Motor neuron (in vitro differentiated cells): ENCODE measurements at regions not wholly inside any gene's neighbourhood (a gene's known extent, or its start where the extent isn't known, plus 50 kb on each side); places are given as distances from the start of the nearest gene placed in this dataset.
A peak's percentile ranks its signal among the peaks of the same experiment; 100 is the strongest.
"Not testable (repeated sequence)": the region's sequence is repeated elsewhere in the genome, so short reads cannot be mapped to it uniquely, and the experiment has no call there.

Experiments
- ATAC-seq, 8 experiments: fragments of 200-7000 bp; cut with Tn5 transposase; replicated peaks in 6 of 8; 2 replicates each; pipeline ENCODE4 v1.8.0; 2021; ENCODE audit warnings: mild to moderate bottlenecking in 8 of 8, moderate library complexity in 8 of 8
- H3K27ac ChIP-seq, 2 donors: fragments of 250-450 bp; sonication (Bioruptor Pico); 2 replicates each; pipeline ENCODE4 v1.9.0; 2021; ENCODE audit warnings: antibody characterized with exemption in 2 of 2, mild to moderate bottlenecking in 2 of 2, moderate library complexity in 1 of 2
- H3K4me1 ChIP-seq, 2 donors: fragments of 250-450 bp; sonication (Bioruptor Pico); replicated peaks in 1 of 2; 2 replicates each; pipeline ENCODE4 v1.6.1; 2021; ENCODE audit warnings: antibody characterized with exemption in 2 of 2, mild to moderate bottlenecking in 2 of 2, moderate library complexity in 1 of 2
- H3K4me3 ChIP-seq, 5 donors: fragments of 250-450 bp; sonication (Bioruptor Pico); 2 replicates each; pipeline ENCODE4 v1.9.0; 2021; ENCODE audit warnings: antibody characterized with exemption in 5 of 5, mild to moderate bottlenecking in 5 of 5, moderate library complexity in 4 of 5
- WGBS, 10 experiments: fragments of 450-650 bp; shearing (Covaris generic); methylation state at CpG; one replicate each; pipeline ENCODE4 v1.0.0; 2022; 5-methylcytosine and 5-hydroxymethylcytosine counted together
- in situ Hi-C, 9 experiments: fragments of 400-800 bp; cut with MboI; loops; one replicate each; pipeline ENCODE4 v1.15.0; 2021; ENCODE audit warnings: low sequenced_read_pairs in 9 of 9, low pct_unique_long_range_greater_than_20kb in 2 of 9; ENCODE audit not compliant: unreplicated experiment in 9 of 9

GRCh38 chr12:67047634-67048033, 221.5 kb upstream of the CAND1 start:
- 25 to 100% (median 88%) methylated on average over 1 to 2 of the region's 2 CpGs for WGBS, 10 experiments
- Histone ChIP-seq H3K4me3 (no peak overlapping the region), H3K27ac (no peak overlapping the region), H3K4me1 (peaks cover 4 to 10% of the 10 kb centered on the region in 2 donors)
- in situ Hi-C loops: no loop called here
- no peak for ATAC-seq

- no peak for ATAC-seq
- H3K27ac ChIP-seq: no peak overlapping the region
- WGBS, 10 experiments: 10 to 100% (median 92%) methylated on average over 1 to 5 of the region's 5 CpGs
- H3K4me1 ChIP-seq: peaks cover 0 to 6% of the 10 kb centered on the region in 2 donors
- in situ Hi-C loops: no loop called here
- no peak overlapping the region for H3K4me3 ChIP-seq
These were observed 220.8 kb upstream of the CAND1 start for GRCh38 chr12:67048371-67048770.

DNA sequence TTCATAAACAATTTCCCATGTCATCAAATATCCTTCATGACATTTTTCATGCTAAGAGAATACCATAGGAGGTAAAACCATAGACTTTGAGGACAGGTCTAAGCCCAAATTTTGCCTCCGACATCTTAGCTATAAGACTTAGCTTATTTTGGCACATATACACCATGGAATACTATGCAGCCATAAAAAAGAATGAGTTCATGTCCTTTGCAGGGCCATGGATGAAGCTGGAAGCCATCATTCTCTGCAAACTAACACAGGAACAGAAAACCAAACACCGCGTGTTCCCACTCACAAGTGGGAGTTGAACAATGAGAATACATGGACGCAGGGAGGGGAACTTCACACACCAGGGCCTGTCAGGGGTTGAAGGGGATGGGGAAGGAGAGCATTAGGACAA, 220.0 kb upstream of the CAND1 start:
- ATAC-seq, H3K4me1 ChIP-seq, in situ Hi-C loops, H3K27ac ChIP-seq, H3K4me3 ChIP-seq: not testable (repeated sequence)
- WGBS, 10 experiments: 0 to 100% (median 53%) methylated on average over 1 to 3 of the region's 4 CpGs; no CpG with 5 or more reads in 4 of the 10 experiments

DNA sequence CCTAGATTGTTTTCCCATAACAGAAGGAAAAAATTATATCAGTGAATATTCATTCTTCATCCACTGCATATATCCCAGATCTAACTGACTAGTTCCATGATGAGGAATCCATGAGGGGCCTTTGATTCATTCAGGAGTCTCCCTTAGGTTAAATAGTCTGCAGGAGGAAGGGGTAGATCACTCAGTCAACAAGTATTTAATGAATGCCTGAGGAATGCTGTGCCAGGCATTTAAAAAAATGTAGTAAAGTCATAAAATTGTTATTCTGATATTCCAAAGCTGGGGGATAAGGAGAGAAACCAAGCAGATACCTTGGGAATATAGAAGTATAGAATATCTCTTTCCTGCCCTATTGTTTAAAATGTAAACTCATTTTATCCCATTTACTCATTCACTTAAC, 216.2 kb upstream of the CAND1 start:
- no peaks in the 10 kb centered on the region for H3K4me1 ChIP-seq
- no peak overlapping the region for H3K4me3 ChIP-seq
- ATAC-seq: no peak
- no peak overlapping the region for H3K27ac ChIP-seq
- in situ Hi-C loops: no loop called here

GRCh38 chr12:67056329-67056728, 212.8 kb upstream of the CAND1 start:
- no peak for ATAC-seq
- in situ Hi-C loops: no loop called here
- Histone ChIP-seq H3K4me3 (no peak overlapping the region), H3K27ac (no peak overlapping the region), H3K4me1 (no peaks in the 10 kb centered on the region)

GRCh38 chr12:67057072-67057471, 212.1 kb upstream of the CAND1 start:
- Histone ChIP-seq H3K4me1 (no peaks in the 10 kb centered on the region), H3K27ac (no peak overlapping the region), H3K4me3 (no peak overlapping the region)
- ATAC-seq: no peak
- in situ Hi-C loops: no loop called here
- WGBS, 10 experiments: 0 to 100% (median 88%) methylated on average over 1 to 4 of the region's 5 CpGs; no CpG with 5 or more reads in 4 of the 10 experiments

GRCh38 chr12:67062193-67062592, 207.0 kb upstream of the CAND1 start:
- 13 to 100% (median 83%) methylated on average over 1 to 2 of the region's 2 CpGs; no CpG with 5 or more reads in 3 of the 10 experiments for WGBS, 10 experiments
- no peak for ATAC-seq
- H3K27ac ChIP-seq: no peak overlapping the region
- H3K4me1 ChIP-seq: peaks cover 2 to 12% of the 10 kb centered on the region in 2 donors
- H3K4me3 ChIP-seq: no peak overlapping the region
- in situ Hi-C loops: no loop called here

GRCh38 chr12:67067453-67068203, 201.5 kb upstream of the CAND1 start:
- Histone ChIP-seq H3K27ac (no peak overlapping the region), H3K4me3 (peak overlapping the region; percentile 71 to 97 (median 84)), H3K4me1 (peaks cover 6 to 25% of the 10 kb centered on the region in 2 donors)
- peak in 2 of 8 experiments; percentile 3 to 11 for ATAC-seq
- in situ Hi-C loops: no loop called here
- 17 to 100% (median 57%) methylated on average over 1 to 9 of the region's 12 CpGs; no CpG with 5 or more reads in 3 of the 10 experiments for WGBS, 10 experiments

DNA sequence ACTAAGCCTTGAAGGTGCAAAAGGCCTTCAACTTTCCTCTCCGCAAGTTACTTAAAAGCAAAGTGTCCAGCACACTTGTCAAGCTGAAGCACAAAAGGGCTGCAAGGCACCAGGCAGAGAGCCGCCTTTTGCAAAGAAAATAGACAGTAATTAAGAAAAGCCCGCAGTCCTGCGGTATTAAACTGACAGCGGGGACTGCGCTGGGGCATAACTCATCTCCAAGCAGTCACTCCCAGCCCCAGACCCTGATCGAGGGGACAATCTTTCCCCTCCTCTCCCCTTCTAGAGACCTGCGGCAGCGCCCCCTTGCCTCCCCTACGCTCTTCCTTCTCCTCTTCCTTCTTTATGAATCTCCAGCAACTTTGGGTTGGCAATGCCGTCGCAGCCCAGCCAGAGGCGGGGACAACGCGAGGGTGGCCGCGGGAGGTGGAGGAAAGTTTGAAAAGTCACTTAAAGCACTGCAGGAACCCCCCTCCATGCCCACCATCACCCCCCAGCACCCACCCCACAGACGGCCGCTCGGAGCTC, 200.9 kb upstream of the CAND1 start:
- in situ Hi-C loops: no loop called here
- WGBS, 10 experiments: 0 to 20% (median 7%) methylated on average over 1 to 3 of the region's 20 CpGs; no CpG with 5 or more reads in 3 of the 10 experiments
- ATAC-seq: peak in 6 of 8 experiments; percentile 4 to 46 (median 36)
- Histone ChIP-seq H3K4me1 (peaks cover 6 to 25% of the 10 kb centered on the region in 2 donors), H3K27ac (no peak overlapping the region), H3K4me3 (peak overlapping the region; percentile 71 to 97 (median 84))

DNA sequence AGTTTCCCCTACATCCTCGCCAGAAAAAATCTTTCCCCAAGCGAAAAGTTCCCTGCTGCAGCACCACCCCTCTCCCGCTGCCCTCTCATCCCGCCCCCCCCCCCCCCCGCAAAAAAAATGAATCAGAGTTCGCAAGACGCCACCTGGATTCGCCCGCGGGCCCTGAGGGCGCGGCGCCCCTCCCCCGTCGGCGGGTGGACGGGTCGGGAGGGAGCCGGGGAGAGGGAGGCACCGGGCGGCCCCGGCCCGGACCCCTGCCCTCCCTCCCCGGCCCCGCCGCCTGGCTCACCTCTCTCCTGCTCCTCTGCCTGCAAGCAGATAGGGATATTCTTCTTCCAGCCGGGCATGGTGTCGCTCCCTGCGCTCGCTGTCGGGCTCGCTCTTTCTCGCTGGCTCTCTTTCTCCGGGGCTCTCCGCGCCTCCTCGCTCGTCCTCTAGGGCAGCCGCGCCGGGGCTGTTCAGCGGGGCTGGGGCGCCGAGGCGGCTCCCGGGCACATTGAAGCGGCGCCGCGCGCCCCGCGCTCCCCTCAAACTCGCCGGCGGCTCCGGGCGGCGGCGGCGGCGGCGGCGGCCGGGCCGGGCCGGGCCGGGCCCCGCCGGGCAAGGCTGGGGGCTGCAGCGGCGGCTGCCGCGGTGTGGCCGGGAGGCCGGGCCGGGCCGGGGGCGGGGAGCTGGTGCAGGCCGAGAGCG, 200.3 kb upstream of the CAND1 start:
- H3K4me3 ChIP-seq: peak overlapping the region; percentile 71 to 97 (median 84)
- WGBS, 10 experiments: 0% methylated on average over 1 to 2 of the region's 81 CpGs; no CpG with 5 or more reads in 8 of the 10 experiments
- ATAC-seq: peak; percentile 65 to 85 (median 72)
- H3K27ac ChIP-seq: peak overlapping the region; percentile 84 to 86
- peaks cover 6 to 25% of the 10 kb centered on the region in 2 donors for H3K4me1 ChIP-seq
- in situ Hi-C loops: no loop called here

- H3K27ac ChIP-seq: peak overlapping the region; percentile 84 to 86
These were observed 199.5 kb upstream of the CAND1 start for GRCh38 chr12:67069451-67070306.

GRCh38 chr12:67070307-67070600, 198.9 kb upstream of the CAND1 start:
- Histone ChIP-seq H3K4me1 (peaks cover 6 to 25% of the 10 kb centered on the region in 2 donors), H3K27ac (no peak overlapping the region), H3K4me3 (peak overlapping the region; percentile 71 to 97 (median 84))
- ATAC-seq: no peak
- WGBS, 10 experiments: 40 to 80% (median 60%) methylated on average over 1 to 4 of the region's 6 CpGs; no CpG with 5 or more reads in 4 of the 10 experiments
- in situ Hi-C loops: no loop called here

More at GRCh38 chr12:67069451-67070306, 199.5 kb upstream of the CAND1 start:
- Histone ChIP-seq H3K4me1 (peaks cover 6 to 25% of the 10 kb centered on the region in 2 donors), H3K4me3 (peak overlapping the region; percentile 71 to 97 (median 84))
- in situ Hi-C loops: no loop called here
- ATAC-seq: peak; percentile 64 to 80 (median 68)
- WGBS, 10 experiments: 0 to 11% (median 3%) methylated on average over 1 to 6 of the region's 68 CpGs; no CpG with 5 or more reads in 4 of the 10 experiments

DNA sequence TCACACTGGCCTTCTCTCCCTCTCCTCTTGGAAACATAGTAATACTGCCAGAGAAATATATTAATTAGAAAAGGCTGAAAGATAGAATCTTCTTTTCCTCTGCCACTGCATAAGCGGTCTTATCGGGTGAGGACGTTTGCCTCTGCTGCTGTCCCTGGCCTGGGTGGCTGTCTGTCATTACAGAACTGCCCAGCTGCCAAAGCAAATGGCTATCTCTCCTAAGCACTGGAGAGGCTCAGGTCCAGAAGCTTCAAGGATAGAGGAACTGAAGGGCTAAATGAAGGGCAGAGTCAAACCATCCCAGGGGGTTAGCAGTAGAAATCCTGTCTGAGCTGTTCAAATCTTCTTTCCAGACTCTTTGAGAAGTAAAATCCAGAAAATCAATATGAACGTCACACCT, 198.6 kb upstream of the CAND1 start:
- whole genome bisulfite sequencing, 10 experiments: 23 to 100% (median 69%) methylated on average over 1 to 4 of the region's 4 CpGs; no CpG with 5 or more reads in 2 of the 10 experiments
- in situ Hi-C loops: no loop called here
- peaks cover 6 to 25% of the 10 kb centered on the region in 2 donors for H3K4me1 ChIP-seq
- no peak for ATAC-seq
- peak overlapping the region in 1 of 5 donors; percentile 84 for H3K4me3 ChIP-seq
- H3K27ac ChIP-seq: no peak overlapping the region
